ENCODE measurements at regions not wholly inside any gene's neighbourhood (a gene's known extent, or its start where the extent isn't known, plus 50 kb on each side); places are given as distances from the start of the nearest gene placed in this dataset.

GRCh38 chr13:86882107-86882506 lies 789.1 kb upstream of the SLITRK5 start:
- H3K27ac ChIP-seq: no peak overlapping the region
- H3K4me1 ChIP-seq: no peaks in the 10 kb centered on the region
- TF ChIP-seq POLR2AphosphoS5 (IDR thresholded peaks at IDR 0.05) (no peak), CTCF (IDR thresholded peaks at IDR 0.05) (no peak), POLR2A (IDR thresholded peaks at IDR 0.05) (no peak), EP300 (IDR thresholded peaks at IDR 0.05) (no peak)
- 72 to 78% methylated on average over 5 of the region's 5 CpGs for WGBS, 2 donors
- ATAC-seq (ENCODE audit: low FRiP score in 2 of 2): no peak
- H3K27me3 ChIP-seq: no peaks in the 10 kb centered on the region
- H3K36me3 ChIP-seq: no peaks in the 10 kb centered on the region
- H3K9me3 ChIP-seq: no peaks in the 10 kb centered on the region
- no peak for DNase-seq
- no peak overlapping the region for H3K4me3 ChIP-seq

GRCh38 chr13:86882835-86883234 lies 788.3 kb upstream of the SLITRK5 start:
- H3K27ac ChIP-seq: no peak overlapping the region
- 39 to 66% methylated on average over 3 of the region's 3 CpGs for WGBS, 2 donors
- no peaks in the 10 kb centered on the region for H3K27me3 ChIP-seq

GRCh38 chr13:86892330-86892729 lies 778.8 kb upstream of the SLITRK5 start:
- ATAC-seq (ENCODE audit: low FRiP score in 2 of 2) (no peak), DNase-seq (no peak)
- no peaks in the 10 kb centered on the region for H3K36me3 ChIP-seq
- H3K4me3 ChIP-seq: no peak overlapping the region
- no peak overlapping the region for H3K27ac ChIP-seq
- H3K4me1 ChIP-seq: no peaks in the 10 kb centered on the region
- no peaks in the 10 kb centered on the region for H3K9me3 ChIP-seq
- H3K27me3 ChIP-seq: no peaks in the 10 kb centered on the region
- 81 to 86% methylated on average over 3 of the region's 3 CpGs for WGBS, 2 donors
- TF ChIP-seq POLR2A (IDR thresholded peaks at IDR 0.05) (no peak), POLR2AphosphoS5 (IDR thresholded peaks at IDR 0.05) (no peak), CTCF (IDR thresholded peaks at IDR 0.05) (no peak), EP300 (IDR thresholded peaks at IDR 0.05) (no peak)

More at GRCh38 chr13:86882835-86883234, 788.3 kb upstream of the SLITRK5 start:
- ATAC-seq (ENCODE audit: low FRiP score in 2 of 2): no peak
- Histone ChIP-seq H3K4me3 (no peak overlapping the region), H3K36me3 (no peaks in the 10 kb centered on the region), H3K4me1 (no peaks in the 10 kb centered on the region), H3K9me3 (no peaks in the 10 kb centered on the region)
- TF ChIP-seq POLR2AphosphoS5 (IDR thresholded peaks at IDR 0.05): no peak
- TF ChIP-seq EP300 (IDR thresholded peaks at IDR 0.05): no peak
- no peak for TF ChIP-seq CTCF (IDR thresholded peaks at IDR 0.05)
- no peak for TF ChIP-seq POLR2A (IDR thresholded peaks at IDR 0.05)
- no peak for DNase-seq

GRCh38 chr13:86900906-86901305 lies 770.3 kb upstream of the SLITRK5 start:
- no peak for DNase-seq
- 51 to 69% methylated on average over 1 of the region's 1 CpG for WGBS, 2 donors
- no peak for TF ChIP-seq POLR2AphosphoS5 (IDR thresholded peaks at IDR 0.05)
- no peak for TF ChIP-seq EP300 (IDR thresholded peaks at IDR 0.05)
- TF ChIP-seq POLR2A (IDR thresholded peaks at IDR 0.05): no peak
- no peak for TF ChIP-seq CTCF (IDR thresholded peaks at IDR 0.05)

GRCh38 chr13:86906127-86906874 lies 764.9 kb upstream of the SLITRK5 start:
- H3K4me3 ChIP-seq: no peak overlapping the region
- H3K27me3 ChIP-seq: no peaks in the 10 kb centered on the region
- DNase-seq (no peak), ATAC-seq (ENCODE audit: low FRiP score in 2 of 2) (no peak)
- TF ChIP-seq POLR2AphosphoS5 (IDR thresholded peaks at IDR 0.05) (no peak), POLR2A (IDR thresholded peaks at IDR 0.05) (no peak), CTCF (IDR thresholded peaks at IDR 0.05) (no peak), EP300 (IDR thresholded peaks at IDR 0.05) (no peak)
- H3K27ac ChIP-seq: no peak overlapping the region
- H3K4me1 ChIP-seq: no peaks in the 10 kb centered on the region
- H3K9me3 ChIP-seq: no peaks in the 10 kb centered on the region
- no peaks in the 10 kb centered on the region for H3K36me3 ChIP-seq
- WGBS, 2 donors: 87 to 88% methylated on average over 7 of the region's 7 CpGs

More at GRCh38 chr13:86900906-86901305, 770.3 kb upstream of the SLITRK5 start:
- no peaks in the 10 kb centered on the region for H3K9me3 ChIP-seq
- no peaks in the 10 kb centered on the region for H3K4me1 ChIP-seq
- H3K4me3 ChIP-seq: no peak overlapping the region
- no peak for ATAC-seq (ENCODE audit: low FRiP score in 2 of 2)
- H3K27me3 ChIP-seq: no peaks in the 10 kb centered on the region
- no peaks in the 10 kb centered on the region for H3K36me3 ChIP-seq
- no peak overlapping the region for H3K27ac ChIP-seq
